ENCODE measurements at regions not wholly inside any gene's neighbourhood (a gene's known extent, or its start where the extent isn't known, plus 50 kb on each side); places are given as distances from the start of the nearest gene placed in this dataset.

GRCh38 chr1:47630346-47630745 is 192.5 kb downstream of the FOXD2 start:
- no peaks in the 10 kb centered on the region; the same call in 1 of the 2 replicates for H3K27me3 ChIP-seq (ENCODE audit: insufficient read depth, low read length)
- H2AK5ac ChIP-seq (ENCODE audit: insufficient read length, low read length) = no peak overlapping the region
- no peak overlapping the region for H4K91ac ChIP-seq (ENCODE audit: insufficient read length, low read depth, low read length)
- no peak overlapping the region for H2BK12ac ChIP-seq (ENCODE audit: insufficient read length, low read depth, low read length)
- DNase-seq = no peak
- H4K8ac ChIP-seq (replicated peaks; ENCODE audit: insufficient read length, low read depth, low read length) = no peak overlapping the region
- no peak overlapping the region for H3K56ac ChIP-seq (ENCODE audit: insufficient read length, low read depth, low read length)
- no peak overlapping the region for H3T11ph ChIP-seq (ENCODE audit: low read length)
- H3K23ac ChIP-seq (ENCODE audit: insufficient read length, low read depth, low read length) = no peak overlapping the region
- H3K9me3 Mint-ChIP-seq = no peaks in the 10 kb centered on the region
- H3K4ac ChIP-seq (ENCODE audit: low read depth, low read length) = no peak overlapping the region
- no peak overlapping the region for H2BK20ac ChIP-seq (ENCODE audit: low read depth, low read length, poor library complexity, severe bottlenecking)
- no peaks in the 10 kb centered on the region for H3K23me2 ChIP-seq (ENCODE audit: insufficient read length, low read depth, low read length, poor library complexity, severe bottlenecking)
- H3K4me2 ChIP-seq (ENCODE audit: insufficient read depth, insufficient read length, low read length) = no peak overlapping the region
- no peaks in the 10 kb centered on the region for H3K9me3 ChIP-seq (ENCODE audit: control insufficient read depth, low read depth, low read length)
- H2AFZ ChIP-seq (ENCODE audit: low read length) = no peak overlapping the region
- H3K27ac Mint-ChIP-seq = no peak overlapping the region
- H3K79me2 ChIP-seq (ENCODE audit: insufficient read depth, low read length) = no peaks in the 10 kb centered on the region
- no peak overlapping the region for H3K14ac ChIP-seq (ENCODE audit: insufficient read depth, low read length)
- H3K79me1 ChIP-seq (ENCODE audit: insufficient read depth, low read depth, low read length, poor library complexity, severe bottlenecking) = no peaks in the 10 kb centered on the region
- no peak overlapping the region for H2BK120ac ChIP-seq (ENCODE audit: low read depth, low read length, poor library complexity, severe bottlenecking)
- no peaks in the 10 kb centered on the region for H3K4me1 ChIP-seq (ENCODE audit: insufficient read depth, low read length)
- H3K9ac ChIP-seq (ENCODE audit: extremely low read depth, insufficient read length, low read length) = no peak overlapping the region
- no CpG with 5 or more reads among the region's 4 CpGs for WGBS (ENCODE audit: extremely low coverage, insufficient read length, low lambda C conversion rate)
- H4K5ac ChIP-seq (ENCODE audit: insufficient read length, low read depth, low read length) = no peak overlapping the region
- H2BK5ac ChIP-seq (ENCODE audit: insufficient read length, low read length) = no peak overlapping the region
- H3K36me3 Mint-ChIP-seq (ENCODE audit: insufficient read depth in 1 of 3, low read depth in 3 of 3) = no peaks in the 10 kb centered on the region; a peak in 1 of 7 replicates
- no peak for TF ChIP-seq CTCF (conservative IDR thresholded peaks at IDR 0.05)
- H3K4me1 Mint-ChIP-seq = peaks cover 0 to 5% of the 10 kb centered on the region in 2 experiments; a peak in 2 of 4 replicates
- H3K27me3 Mint-ChIP-seq (ENCODE audit: low read depth) = peaks cover 45% of the 10 kb centered on the region
- no peak overlapping the region for H3K4me3 Mint-ChIP-seq
- no peak overlapping the region for H2BK15ac ChIP-seq (ENCODE audit: low read depth, low read length)
- H3K18ac ChIP-seq (ENCODE audit: insufficient read length, low read depth, low read length) = no peak overlapping the region
- H4K20me1 ChIP-seq (ENCODE audit: control insufficient read depth, insufficient read depth, insufficient read length) = no peaks in the 10 kb centered on the region
- no peak overlapping the region for H3K27ac ChIP-seq (ENCODE audit: insufficient read length, low read depth, low read length)

All from H9 (cell line).